Colon (tissue), 2 donors: ENCODE measurements at regions not wholly inside any gene's neighbourhood (a gene's known extent, or its start where the extent isn't known, plus 50 kb on each side); places are given as distances from the start of the nearest gene placed in this dataset.

Source experiments
- FAIRE-seq: peaks from 2 replicates; lab custom pipeline; 2012; peaks lifted over from hg19 to GRCh38; lab: Jason Lieb, UNC
- donor health status: control.
- donor health status: control.

- no peak for FAIRE-seq
Measured at GRCh38 chr5:155299386-155300005, 285.9 kb downstream of the KIF4B start.

GRCh38 chr5:155303120-155303519, 289.6 kb downstream of the KIF4B start:
- FAIRE-seq = no peak

GRCh38 chr5:155307229-155307628, 293.7 kb downstream of the KIF4B start:
- no peak for FAIRE-seq

GRCh38 chr5:155308289-155308688, 294.7 kb downstream of the KIF4B start:
- FAIRE-seq = no peak

- no peak for FAIRE-seq
Measured at GRCh38 chr5:155309021-155309746, 295.6 kb downstream of the KIF4B start.

- FAIRE-seq = no peak
Measured at GRCh38 chr5:155311721-155312120, 298.2 kb downstream of the KIF4B start.

- no peak for FAIRE-seq
Measured at GRCh38 chr5:155313518-155313917, 300.0 kb downstream of the KIF4B start.

GRCh38 chr5:155316070-155316714, 302.6 kb downstream of the KIF4B start:
- no peak for FAIRE-seq

GRCh38 chr5:155332618-155333017, 319.1 kb downstream of the KIF4B start:
- FAIRE-seq = no peak

GRCh38 chr5:155342956-155343355, 329.4 kb downstream of the KIF4B start:
- no peak for FAIRE-seq

- FAIRE-seq = no peak
Measured at GRCh38 chr5:155343468-155343867, 329.9 kb downstream of the KIF4B start.

GRCh38 chr5:155353231-155353630, 339.7 kb downstream of the KIF4B start:
- FAIRE-seq = no peak

- no peak for FAIRE-seq
Measured at GRCh38 chr5:155366096-155366495, 352.5 kb downstream of the KIF4B start.

- FAIRE-seq = no peak
Measured at GRCh38 chr5:155367841-155368240, 354.3 kb downstream of the KIF4B start.

- no peak for FAIRE-seq
Measured at GRCh38 chr5:155368490-155368889, 354.9 kb downstream of the KIF4B start.

- FAIRE-seq = no peak
Measured at GRCh38 chr5:155380480-155380879, 366.9 kb downstream of the KIF4B start.

- no peak for FAIRE-seq
Measured at GRCh38 chr5:155381654-155382053, 368.1 kb downstream of the KIF4B start.

- FAIRE-seq = no peak
Measured at GRCh38 chr5:155389498-155389897, 375.9 kb downstream of the KIF4B start.

GRCh38 chr5:155394727-155395126, 381.2 kb downstream of the KIF4B start:
- FAIRE-seq = no peak

GRCh38 chr5:155402927-155403640, 389.5 kb downstream of the KIF4B start:
- no peak for FAIRE-seq

- FAIRE-seq = no peak
Measured at GRCh38 chr5:155406815-155407214, 393.3 kb downstream of the KIF4B start.

- FAIRE-seq = no peak
Measured at GRCh38 chr5:155408465-155408864, 394.9 kb downstream of the KIF4B start.

GRCh38 chr5:155416765-155417164, 403.2 kb downstream of the KIF4B start:
- no peak for FAIRE-seq
